Testis (tissue), 2 donors: ENCODE measurements at regions not wholly inside any gene's neighbourhood (a gene's known extent, or its start where the extent isn't known, plus 50 kb on each side); places are given as distances from the start of the nearest gene placed in this dataset.

Source experiments
- POLR2A ChIP-seq: fragments of 450-650 bp; IDR thresholded peaks from one replicate; pipeline ENCODE4 v1.6.1; 2017; ENCODE audit warnings: antibody characterized with exemption, mild to moderate bottlenecking, moderate library complexity
- TF ChIP-seq, protein P1 (sequence below), 3 experiments: fragments of 450-650 bp in 2 of 3; fragments of 200-600 bp in 1 of 3; sonication (generic) in 1 of 3; IDR thresholded peaks; one replicate each; pipeline ENCODE4 v1.5.1; 2016 to 2019; ENCODE audit warnings: antibody characterized with exemption in 3 of 3, mild to moderate bottlenecking in 2 of 3, moderate library complexity in 1 of 3

GRCh38 chr7:49488573-49488972, 284.9 kb upstream of the VWC2 start:
- TF ChIP-seq, protein P1, sequence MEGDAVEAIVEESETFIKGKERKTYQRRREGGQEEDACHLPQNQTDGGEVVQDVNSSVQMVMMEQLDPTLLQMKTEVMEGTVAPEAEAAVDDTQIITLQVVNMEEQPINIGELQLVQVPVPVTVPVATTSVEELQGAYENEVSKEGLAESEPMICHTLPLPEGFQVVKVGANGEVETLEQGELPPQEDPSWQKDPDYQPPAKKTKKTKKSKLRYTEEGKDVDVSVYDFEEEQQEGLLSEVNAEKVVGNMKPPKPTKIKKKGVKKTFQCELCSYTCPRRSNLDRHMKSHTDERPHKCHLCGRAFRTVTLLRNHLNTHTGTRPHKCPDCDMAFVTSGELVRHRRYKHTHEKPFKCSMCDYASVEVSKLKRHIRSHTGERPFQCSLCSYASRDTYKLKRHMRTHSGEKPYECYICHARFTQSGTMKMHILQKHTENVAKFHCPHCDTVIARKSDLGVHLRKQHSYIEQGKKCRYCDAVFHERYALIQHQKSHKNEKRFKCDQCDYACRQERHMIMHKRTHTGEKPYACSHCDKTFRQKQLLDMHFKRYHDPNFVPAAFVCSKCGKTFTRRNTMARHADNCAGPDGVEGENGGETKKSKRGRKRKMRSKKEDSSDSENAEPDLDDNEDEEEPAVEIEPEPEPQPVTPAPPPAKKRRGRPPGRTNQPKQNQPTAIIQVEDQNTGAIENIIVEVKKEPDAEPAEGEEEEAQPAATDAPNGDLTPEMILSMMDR (IDR thresholded peaks at IDR 0.05) = no peak
- no peak for TF ChIP-seq POLR2A
